H1 (cell line): ENCODE measurements at regions not wholly inside any gene's neighbourhood (a gene's known extent, or its start where the extent isn't known, plus 50 kb on each side); places are given as distances from the start of the nearest gene placed in this dataset.

Experiments
- ASH2L ChIP-seq: fragments of 200-600, 300-600 bp; sonication (generic); IDR thresholded peaks from one replicate; pipeline ENCODE4 v1.7.1; 2017; ENCODE audit warnings: low read length
- CTCF ChIP-seq, 3 experiments: IDR thresholded peaks; 1 replicate in 2 of 3; 2 replicates in 1 of 3; pipeline versions ENCODE4 v1.5.1 to v1.6.1; 2011; ENCODE audit warnings: low read length in 3 of 3, mild to moderate bottlenecking in 3 of 3, inconsistent platforms in 2 of 3, low read depth in 1 of 3, moderate library complexity in 1 of 3; ENCODE audit not compliant: insufficient read depth in 1 of 3; ENCODE audit errors: control extremely low read depth in 1 of 3
- E2F6 ChIP-seq: IDR thresholded peaks from 2 replicates; pipeline ENCODE4 v1.6.1; 2012; ENCODE audit warnings: inconsistent platforms
- EZH2 ChIP-seq: fragments of 200-600 bp; sonication (generic); IDR thresholded peaks from 2 replicates; pipeline ENCODE4 v1.7.1; 2012; ENCODE audit warnings: low read depth, mild to moderate bottlenecking, moderate library complexity, low read length, inconsistent platforms; ENCODE audit not compliant: severe bottlenecking
- GABPA ChIP-seq: IDR thresholded peaks from 2 replicates; pipeline ENCODE4 v1.6.1; 2011; ENCODE audit warnings: mild to moderate bottlenecking, low read length, moderate library complexity, borderline replicate concordance; ENCODE audit not compliant: insufficient read depth
- HDAC2 ChIP-seq, 2 experiments: fragments of 300-600 bp in 1 of 2; sonication (generic) in 1 of 2; IDR thresholded peaks; 2 replicates each; pipeline ENCODE4 v1.6.1; 2011 to 2012; ENCODE audit warnings: low read depth in 2 of 2, low read length in 2 of 2, mild to moderate bottlenecking in 2 of 2, moderate library complexity in 2 of 2, borderline replicate concordance in 1 of 2, inconsistent platforms in 1 of 2
- MAX ChIP-seq: IDR thresholded peaks from 2 replicates; pipeline ENCODE4 v1.6.1; 2012; ENCODE audit warnings: inconsistent platforms
- POLR2A ChIP-seq, 2 experiments: IDR thresholded peaks; 1 replicate in 1 of 2; 2 replicates in 1 of 2; pipeline ENCODE4 v1.6.1; 2011; ENCODE audit warnings: low read depth in 2 of 2, low read length in 2 of 2, mild to moderate bottlenecking in 2 of 2; ENCODE audit errors: control extremely low read depth in 1 of 2
- RFX5 ChIP-seq: IDR thresholded peaks from 2 replicates; pipeline ENCODE4 v1.6.1; 2011; ENCODE audit warnings: low read depth, low read length, improper control_type of control experiment, borderline replicate concordance
- RNF2 ChIP-seq: fragments of 200-900, 300-1000 bp; sonication (generic); IDR thresholded peaks from 2 replicates; pipeline ENCODE4 v1.7.1; 2016; ENCODE audit warnings: borderline replicate concordance, low read depth, mild to moderate bottlenecking, antibody characterized with exemption, low read length; ENCODE audit not compliant: poor library complexity, severe bottlenecking; ENCODE audit errors: missing control alignments
- SRF ChIP-seq: IDR thresholded peaks from 2 replicates; pipeline ENCODE4 v1.6.1; 2011; ENCODE audit warnings: mild to moderate bottlenecking, low read depth, low read length, moderate library complexity
- SUZ12 ChIP-seq: fragments of 200-600 bp; sonication (generic); IDR thresholded peaks from 2 replicates; pipeline ENCODE4 v1.6.1; 2012; ENCODE audit warnings: mild to moderate bottlenecking, inconsistent platforms, low read length, moderate library complexity, mixed read lengths
- TCF12 ChIP-seq: IDR thresholded peaks from 2 replicates; pipeline ENCODE4 v1.6.1; 2011; ENCODE audit warnings: low read depth, mild to moderate bottlenecking, low read length
- USF2 ChIP-seq: IDR thresholded peaks from 2 replicates; pipeline ENCODE4 v1.6.1; 2011; ENCODE audit warnings: low read length, improper control_type of control experiment

- TF ChIP-seq SUZ12 (no peak), CTCF (IDR thresholded peaks at IDR 0.05; ENCODE audit: control extremely low read depth in 1 of 3, insufficient read depth in 1 of 3, low read depth in 1 of 3, low read length in 3 of 3) (no peak), HDAC2 (IDR thresholded peaks at IDR 0.05; ENCODE audit: borderline replicate concordance in 1 of 2, low read depth in 2 of 2, low read length in 2 of 2) (no peak), POLR2A (IDR thresholded peaks at IDR 0.05; ENCODE audit: control extremely low read depth in 1 of 2, low read depth in 2 of 2, low read length in 2 of 2) (no peak), E2F6 (no peak), RNF2 (no peak), SRF (no peak), USF2 (no peak), GABPA (no peak), EZH2 (no peak), RFX5 (no peak), MAX (no peak), ASH2L (no peak), TCF12 (no peak)
These were observed 171.9 kb downstream of the RPS24 start for GRCh38 chr10:78205457-78206016.
